Stimulated activated naive B cell treated with anti-CD40 and anti-IgM and Interleukin-4, amounts not matched to agents 10 μg/mL and 1 μg/mL and 100 μg/mL, for 72 hours (primary cell): ENCODE measurements at regions not wholly inside any gene's neighbourhood (a gene's known extent, or its start where the extent isn't known, plus 50 kb on each side); places are given as distances from the start of the nearest gene placed in this dataset.
A peak's percentile ranks its signal among the peaks of the same experiment; 100 is the strongest.
"Not testable (repeated sequence)": the region's sequence is repeated elsewhere in the genome, so short reads cannot be mapped to it uniquely, and the experiment has no call there.

Source experiments
- ATAC-seq, 2 donors: fragments of 150-1000 bp; cut with Tn5 transposase; replicated peaks; 2 replicates each; pipeline ENCODE4 v1.10.0; 2021; ENCODE audit warnings: moderate library complexity in 1 of 2
- DNase-seq: peaks from one replicate; pipeline ENCODE4 v3.0.0; 2021
- H3K27ac Mint-ChIP-seq: one replicate; pipeline ENCODE4 v1.8.0; 2022; ENCODE audit warnings: mild to moderate bottlenecking, mixed read lengths
- H3K27me3 Mint-ChIP-seq, 2 donors: one replicate each; pipeline ENCODE4 v1.8.0; 2022; ENCODE audit warnings: mixed read lengths in 2 of 2
- H3K36me3 Mint-ChIP-seq, 2 donors: one replicate each; pipeline ENCODE4 v1.8.0; 2022; ENCODE audit warnings: mixed read lengths in 2 of 2, mild to moderate bottlenecking in 1 of 2
- H3K4me1 Mint-ChIP-seq, 2 donors: one replicate each; pipeline ENCODE4 v1.8.0; 2022; ENCODE audit warnings: mixed read lengths in 2 of 2, mild to moderate bottlenecking in 1 of 2
- H3K4me3 Mint-ChIP-seq, 2 donors: one replicate each; pipeline ENCODE4 v1.8.0; 2022; ENCODE audit warnings: mild to moderate bottlenecking in 2 of 2, mixed read lengths in 2 of 2, moderate library complexity in 1 of 2
- H3K9me3 Mint-ChIP-seq, 2 donors: one replicate each; pipeline ENCODE4 v1.8.0; 2022; ENCODE audit warnings: mixed read lengths in 2 of 2, mild to moderate bottlenecking in 1 of 2

DNA sequence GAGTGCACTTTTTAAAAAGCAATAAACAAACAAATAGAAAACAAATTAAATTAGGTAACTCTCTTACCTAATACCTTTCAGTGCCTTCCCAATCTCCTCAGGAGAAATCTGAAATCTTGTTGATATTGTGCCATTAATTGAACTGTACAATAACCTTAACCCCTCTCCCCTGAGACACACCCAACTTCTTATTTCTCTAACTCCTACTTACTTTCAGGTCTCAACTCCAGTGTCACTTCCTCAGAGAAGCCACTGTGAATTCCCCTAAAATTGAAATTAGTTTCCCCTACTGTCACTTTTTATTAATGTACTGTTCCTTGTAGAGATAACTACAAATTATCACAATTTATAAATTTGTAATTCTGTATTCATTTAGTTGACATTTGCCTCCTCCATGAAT lies 295.3 kb upstream of the TNC start:
- Mint-ChIP-seq H3K36me3 (peaks cover 0 to 3% of the 10 kb centered on the region in 2 donors), H3K27me3 (peaks cover 17 to 20% of the 10 kb centered on the region in 2 donors), H3K4me1 (peaks cover 9 to 11% of the 10 kb centered on the region in 2 donors), H3K27ac (no peak overlapping the region), H3K9me3 (peaks cover 7 to 19% of the 10 kb centered on the region in 2 donors), H3K4me3 (no peak overlapping the region)
- ATAC-seq = peak; percentile 96
- DNase-seq = no peak

DNA sequence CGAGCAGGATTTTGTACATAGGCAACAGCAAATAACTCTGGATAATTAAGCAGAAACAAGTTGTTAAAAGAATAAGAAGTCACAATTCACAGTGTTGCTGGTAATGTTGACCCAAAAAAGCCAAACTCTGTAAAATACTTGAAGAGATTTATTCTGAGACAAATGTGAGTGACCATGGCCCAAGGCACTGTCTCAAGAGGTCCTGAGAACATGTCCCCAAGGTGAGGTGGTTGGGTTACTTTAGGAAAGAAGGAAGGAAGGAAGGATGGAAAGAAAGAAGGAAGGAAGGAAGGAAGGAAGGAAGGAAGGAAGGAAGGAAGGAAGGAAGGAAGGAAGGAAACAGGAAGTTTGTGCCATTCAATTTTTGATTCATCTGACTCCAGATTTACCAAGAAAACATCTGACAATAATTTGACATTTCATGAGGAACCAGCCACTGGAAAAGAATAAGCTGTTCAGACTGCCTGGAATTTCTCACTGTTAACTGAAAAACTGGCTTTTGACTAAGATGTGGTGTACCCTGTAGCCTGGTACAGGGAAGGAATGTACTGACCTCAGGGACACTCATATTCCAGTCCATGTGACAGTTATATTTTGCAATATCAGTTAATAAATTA lies 295.9 kb upstream of the TNC start:
- Mint-ChIP-seq H3K36me3 (peaks cover 0 to 3% of the 10 kb centered on the region in 2 donors), H3K27me3 (peaks cover 15 to 20% of the 10 kb centered on the region in 2 donors), H3K4me1 (peaks cover 9 to 11% of the 10 kb centered on the region in 2 donors), H3K27ac (no peak overlapping the region), H3K4me3 (no peak overlapping the region), H3K9me3 (peaks cover 7 to 17% of the 10 kb centered on the region in 2 donors)
- no peak for DNase-seq
- peak in 1 of 2 donors; percentile 14 for ATAC-seq

- H3K36me3 Mint-ChIP-seq = peaks cover 0 to 3% of the 10 kb centered on the region in 2 donors
- ATAC-seq (no peak), DNase-seq (no peak)
- H3K27me3 Mint-ChIP-seq = peaks cover 13 to 20% of the 10 kb centered on the region in 2 donors
- peaks cover 9 to 11% of the 10 kb centered on the region in 2 donors for H3K4me1 Mint-ChIP-seq
- H3K4me3 Mint-ChIP-seq = no peak overlapping the region
- peaks cover 7 to 14% of the 10 kb centered on the region in 2 donors for H3K9me3 Mint-ChIP-seq
- H3K27ac Mint-ChIP-seq = no peak overlapping the region
Observed at GRCh38 chr9:115414561-115414960, 296.6 kb upstream of the TNC start.

GRCh38 chr9:115415450-115415849 lies 297.5 kb upstream of the TNC start:
- DNase-seq (no peak), ATAC-seq (no peak)
- Mint-ChIP-seq H3K27me3 (peaks cover 12 to 20% of the 10 kb centered on the region in 2 donors), H3K9me3 (peaks cover 9 to 14% of the 10 kb centered on the region in 2 donors), H3K4me1 (peaks cover 9 to 11% of the 10 kb centered on the region in 2 donors), H3K4me3 (no peak overlapping the region), H3K27ac (no peak overlapping the region), H3K36me3 (peaks cover 0 to 3% of the 10 kb centered on the region in 2 donors)

DNA sequence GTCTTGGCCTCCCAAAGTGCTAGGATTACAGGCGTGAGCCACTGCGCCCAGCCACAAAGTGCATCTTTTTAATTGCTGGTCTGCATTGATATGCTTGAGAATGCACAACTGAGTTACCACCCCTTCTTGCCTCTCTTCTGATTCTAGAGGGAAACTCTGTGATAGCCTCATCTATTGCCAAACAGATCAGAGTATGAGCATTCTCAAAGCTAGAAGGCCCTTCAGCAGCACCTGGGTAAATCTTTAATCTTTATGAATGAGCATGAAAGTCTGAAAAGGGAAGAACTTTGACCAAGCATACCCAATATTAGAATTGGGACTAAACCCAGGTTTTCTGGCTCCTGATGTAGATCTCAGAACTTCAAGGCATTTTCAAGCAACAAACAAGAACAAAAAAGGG lies 298.3 kb upstream of the TNC start:
- ATAC-seq = peak in 1 of 2 donors; percentile 43
- DNase-seq = no peak
- H3K4me3 Mint-ChIP-seq = no peak overlapping the region
- H3K9me3 Mint-ChIP-seq = peaks cover 12 to 16% of the 10 kb centered on the region in 2 donors
- peaks cover 9 to 11% of the 10 kb centered on the region in 2 donors for H3K4me1 Mint-ChIP-seq
- H3K27me3 Mint-ChIP-seq = peaks cover 9 to 20% of the 10 kb centered on the region in 2 donors
- H3K27ac Mint-ChIP-seq = no peak overlapping the region
- H3K36me3 Mint-ChIP-seq = peaks cover 0 to 3% of the 10 kb centered on the region in 2 donors

DNA sequence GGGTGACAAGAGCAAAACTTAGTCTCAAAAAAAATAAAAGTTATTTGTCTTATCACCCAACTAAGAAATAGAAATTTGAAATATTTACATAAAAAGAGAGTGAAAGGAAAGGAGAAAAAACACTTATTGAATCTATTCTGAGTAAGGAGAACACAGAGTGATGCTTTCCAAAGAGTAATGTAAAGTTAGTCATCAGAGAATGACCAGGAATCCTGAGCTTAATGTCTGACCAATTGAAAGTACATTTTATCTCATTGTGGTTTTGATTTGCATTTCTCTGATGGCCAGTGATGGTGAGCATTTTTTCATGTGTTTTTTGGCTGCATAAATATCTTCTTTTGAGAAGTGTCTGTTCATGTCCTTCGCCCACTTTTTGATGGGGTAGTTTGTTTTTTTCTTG lies 300.2 kb upstream of the TNC start:
- H3K9me3 Mint-ChIP-seq = peaks cover 8 to 13% of the 10 kb centered on the region in 2 donors
- H3K4me1 Mint-ChIP-seq = peaks cover 6 to 11% of the 10 kb centered on the region in 2 donors
- not testable (repeated sequence) for ATAC-seq, H3K4me3 Mint-ChIP-seq, H3K27ac Mint-ChIP-seq, H3K36me3 Mint-ChIP-seq, DNase-seq
- peaks cover 4 to 14% of the 10 kb centered on the region in 2 donors for H3K27me3 Mint-ChIP-seq

DNA sequence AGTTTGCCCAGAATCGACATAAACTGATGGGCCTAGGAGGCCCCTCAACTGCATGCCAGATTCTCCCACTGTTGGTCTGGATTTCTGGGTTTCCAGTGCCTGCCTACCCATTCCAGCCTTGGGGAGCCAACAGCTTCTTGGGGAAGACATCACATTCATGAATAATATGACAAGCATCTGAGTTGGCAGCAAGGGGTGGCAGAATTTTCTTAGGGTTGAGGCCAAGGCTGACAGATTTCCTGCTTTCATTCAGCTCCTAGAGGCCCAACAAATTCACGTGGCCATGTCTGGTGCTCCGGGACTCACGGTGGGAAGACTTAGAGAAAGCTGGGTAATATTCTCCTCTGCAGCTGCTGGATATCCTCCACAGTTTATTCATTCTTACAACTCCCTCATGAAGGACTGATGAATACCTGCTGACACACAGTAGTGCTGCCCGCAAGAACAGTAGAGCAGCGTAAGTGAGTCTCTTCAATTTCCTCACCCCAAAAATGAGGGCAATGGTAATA lies 305.0 kb upstream of the TNC start:
- no peaks in the 10 kb centered on the region for H3K4me1 Mint-ChIP-seq

GRCh38 chr9:115423646-115424045 lies 305.7 kb upstream of the TNC start:
- Mint-ChIP-seq H3K9me3 (peaks cover 19 to 27% of the 10 kb centered on the region in 2 donors), H3K36me3 (no peaks in the 10 kb centered on the region), H3K27me3 (no peaks in the 10 kb centered on the region), H3K4me1 (no peaks in the 10 kb centered on the region), H3K4me3 (no peak overlapping the region), H3K27ac (no peak overlapping the region)
- no peak for DNase-seq
- no peak for ATAC-seq

More for the DNA sequence above, 305.0 kb upstream of the TNC start:
- DNase-seq (no peak), ATAC-seq (no peak)
- Mint-ChIP-seq H3K27me3 (no peaks in the 10 kb centered on the region), H3K9me3 (peaks cover 19 to 27% of the 10 kb centered on the region in 2 donors), H3K27ac (no peak overlapping the region), H3K4me3 (no peak overlapping the region), H3K36me3 (no peaks in the 10 kb centered on the region)

DNA sequence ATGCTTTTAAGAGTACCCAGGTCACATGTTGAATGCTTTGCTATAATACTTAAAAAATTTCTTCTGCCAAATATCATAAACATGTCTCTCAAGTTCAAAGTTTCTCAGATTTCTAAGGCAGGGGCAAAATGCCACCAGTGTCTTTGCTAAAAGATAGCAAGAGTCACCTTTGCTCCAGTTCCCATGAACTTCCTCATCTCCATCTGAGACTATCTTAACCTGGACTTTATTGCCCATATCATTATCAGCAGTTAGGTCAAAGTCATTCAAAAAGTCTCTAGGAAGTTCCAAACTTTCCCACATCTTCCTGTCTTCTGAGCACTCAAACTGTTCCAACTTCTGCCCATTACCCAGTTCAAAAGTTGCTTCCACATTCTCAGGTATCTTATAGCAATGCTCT lies 307.6 kb upstream of the TNC start:
- Mint-ChIP-seq H3K4me1 (no peaks in the 10 kb centered on the region), H3K36me3 (no peaks in the 10 kb centered on the region), H3K4me3 (no peak overlapping the region), H3K27me3 (no peaks in the 10 kb centered on the region), H3K27ac (no peak overlapping the region), H3K9me3 (peaks cover 20 to 24% of the 10 kb centered on the region in 2 donors)
- DNase-seq = no peak
- ATAC-seq = no peak

GRCh38 chr9:115437418-115437817 lies 319.5 kb upstream of the TNC start:
- Mint-ChIP-seq H3K36me3 (no peaks in the 10 kb centered on the region), H3K4me1 (no peaks in the 10 kb centered on the region), H3K27ac (no peak overlapping the region), H3K4me3 (no peak overlapping the region), H3K9me3 (peaks cover 2 to 9% of the 10 kb centered on the region in 2 donors), H3K27me3 (peaks cover 0 to 12% of the 10 kb centered on the region in 2 donors)
- DNase-seq (no peak), ATAC-seq (no peak)

GRCh38 chr9:115439641-115440040 lies 321.7 kb upstream of the TNC start:
- Mint-ChIP-seq H3K9me3 (peaks cover 2 to 6% of the 10 kb centered on the region in 2 donors), H3K27ac (no peak overlapping the region), H3K4me1 (no peaks in the 10 kb centered on the region), H3K36me3 (no peaks in the 10 kb centered on the region), H3K4me3 (no peak overlapping the region), H3K27me3 (peaks cover 0 to 12% of the 10 kb centered on the region in 2 donors)
- DNase-seq (no peak), ATAC-seq (no peak)

- no peaks in the 10 kb centered on the region for H3K36me3 Mint-ChIP-seq
- DNase-seq = no peak
- H3K9me3 Mint-ChIP-seq = no peaks in the 10 kb centered on the region
- no peaks in the 10 kb centered on the region for H3K4me1 Mint-ChIP-seq
- no peak overlapping the region for H3K27ac Mint-ChIP-seq
- no peak for ATAC-seq
- peaks cover 0 to 12% of the 10 kb centered on the region in 2 donors for H3K27me3 Mint-ChIP-seq
- H3K4me3 Mint-ChIP-seq = no peak overlapping the region
Observed at GRCh38 chr9:115442054-115442453, 324.1 kb upstream of the TNC start.

DNA sequence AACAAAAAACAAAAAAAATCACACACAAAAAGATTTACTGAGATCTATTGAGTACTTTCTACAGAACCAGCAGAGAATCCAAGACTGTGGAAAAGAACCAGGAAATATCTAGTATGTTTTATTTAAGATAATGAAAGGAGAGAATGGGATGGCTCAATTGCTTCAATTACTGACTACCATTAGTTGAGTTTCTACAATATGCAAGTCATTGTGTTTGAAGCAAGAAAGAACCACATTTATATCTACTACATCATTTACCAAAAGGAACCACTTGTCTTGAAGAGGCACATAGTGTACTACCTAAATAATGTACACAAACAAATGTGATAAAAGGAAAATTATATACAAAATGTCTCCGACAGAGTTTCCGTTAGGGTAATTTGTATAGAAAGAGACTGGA lies 325.9 kb upstream of the TNC start:
- Mint-ChIP-seq H3K9me3 (no peaks in the 10 kb centered on the region), H3K4me3 (no peak overlapping the region), H3K27me3 (peaks cover 0 to 5% of the 10 kb centered on the region in 2 donors), H3K27ac (no peak overlapping the region), H3K36me3 (no peaks in the 10 kb centered on the region), H3K4me1 (no peaks in the 10 kb centered on the region)
- ATAC-seq = no peak
- DNase-seq = no peak

DNA sequence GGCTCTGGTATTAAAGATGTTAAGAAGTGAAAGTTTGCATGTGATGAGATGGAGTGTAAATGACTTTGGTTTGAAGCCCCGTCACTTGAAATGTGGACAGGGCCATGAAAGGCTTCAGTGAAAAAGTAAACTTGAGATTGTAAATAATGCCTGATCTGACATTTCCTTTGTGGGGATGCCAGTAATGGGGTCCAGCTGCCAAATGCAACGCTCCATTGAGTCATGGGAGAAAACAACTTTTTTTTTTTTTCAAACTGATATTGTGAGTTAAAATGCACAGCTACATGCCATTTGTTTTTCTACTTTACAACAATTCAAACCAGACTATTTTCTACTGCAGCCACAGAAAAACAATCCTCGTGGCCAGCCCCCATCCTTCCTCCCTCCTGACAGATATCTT lies 327.0 kb upstream of the TNC start:
- H3K4me1 Mint-ChIP-seq = no peaks in the 10 kb centered on the region
- H3K27me3 Mint-ChIP-seq = no peaks in the 10 kb centered on the region
- DNase-seq (no peak), ATAC-seq (no peak)
- H3K9me3 Mint-ChIP-seq = no peaks in the 10 kb centered on the region
- no peak overlapping the region for H3K4me3 Mint-ChIP-seq
- no peak overlapping the region for H3K27ac Mint-ChIP-seq
- H3K36me3 Mint-ChIP-seq = no peaks in the 10 kb centered on the region

DNA sequence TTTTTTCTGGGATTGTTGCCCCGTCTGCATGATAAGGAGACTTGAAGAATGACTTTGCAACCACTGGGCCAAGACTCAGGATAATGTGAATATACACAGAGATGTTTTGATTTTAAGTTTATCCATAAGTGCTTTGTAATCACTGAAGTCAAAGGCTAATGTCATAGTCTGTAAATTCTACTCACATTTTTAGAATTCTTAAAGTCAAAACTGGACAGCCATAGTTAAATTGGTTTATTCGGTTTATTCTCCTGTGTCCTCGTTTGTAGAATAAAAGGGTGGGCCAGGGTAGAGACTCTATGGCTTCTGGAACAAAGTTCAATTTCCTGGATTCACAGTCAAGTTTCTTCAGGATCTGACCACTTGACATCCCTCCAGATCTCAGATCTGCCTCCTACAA lies 327.7 kb upstream of the TNC start:
- Mint-ChIP-seq H3K9me3 (no peaks in the 10 kb centered on the region), H3K4me3 (no peak overlapping the region), H3K36me3 (no peaks in the 10 kb centered on the region), H3K27me3 (peaks cover 0 to under 1% of the 10 kb centered on the region in 2 donors), H3K27ac (no peak overlapping the region), H3K4me1 (no peaks in the 10 kb centered on the region)
- DNase-seq = no peak
- no peak for ATAC-seq
